Left lung (tissue), 4 donors: ENCODE measurements at regions not wholly inside any gene's neighbourhood (a gene's known extent, or its start where the extent isn't known, plus 50 kb on each side); places are given as distances from the start of the nearest gene placed in this dataset.
"Not testable (repeated sequence)": the region's sequence is repeated elsewhere in the genome, so short reads cannot be mapped to it uniquely, and the experiment has no call there.

ENCODE experiments used
- ATAC-seq: fragments of 200-7000 bp; cut with Tn5 transposase; one replicate; pipeline ENCODE4 v1.9.1; 2020; ENCODE audit warnings: moderate library complexity
- DNase-seq, 4 donors: peaks; one replicate each; pipeline ENCODE4 v3.0.0-alpha.2; 2013 to 2020
- H3K27ac ChIP-seq, 2 donors: fragments of 200-600 bp; sonication (generic) in 1 of 2; one replicate each; pipeline versions ENCODE4 v1.5.0 to v1.8.0; 2020 to 2021
- H3K27me3 ChIP-seq, 2 donors: fragments of 200-600 bp; sonication (generic) in 1 of 2; one replicate each; pipeline versions ENCODE4 v1.5.0 to v1.8.0; 2020 to 2021
- H3K36me3 ChIP-seq, 2 donors: fragments of 200-600 bp; sonication (generic) in 1 of 2; one replicate each; pipeline versions ENCODE4 v1.5.0 to v1.8.0; 2020 to 2021
- H3K4me1 ChIP-seq, 2 donors: fragments of 200-600 bp; one replicate each; pipeline ENCODE4 v1.8.0; 2021
- H3K4me3 ChIP-seq, 2 donors: fragments of 200-600 bp; sonication (generic) in 1 of 2; one replicate each; pipeline versions ENCODE4 v1.5.0 to v1.8.0; 2020 to 2021; ENCODE audit warnings: mild to moderate bottlenecking in 1 of 2
- H3K9me3 ChIP-seq, 2 donors: fragments of 200-600 bp; sonication (generic) in 1 of 2; one replicate each; pipeline versions ENCODE4 v1.5.0 to v1.8.0; 2020 to 2021
- CTCF ChIP-seq, 2 donors: fragments of 200-600 bp; sonication (generic) in 1 of 2; IDR thresholded peaks; one replicate each; pipeline versions ENCODE4 v1.5.0 to v1.8.0; 2021; ENCODE audit warnings: antibody characterized with exemption in 2 of 2
- intact Hi-C, 2 donors: fragments of 100-400 bp; cut with DNase I; formaldehyde crosslinking; loops; one replicate each; pipeline versions ENCODE4 v1.11.2 to v1.14.2; 2022
- donor health status: DM: no; HTN: yes; CAD: no.
- donor health status: DM: no; HTN: no; CAD: no.

- Histone ChIP-seq H3K27me3 (no peaks in the 10 kb centered on the region), H3K9me3 (no peaks in the 10 kb centered on the region), H3K4me3 (no peak overlapping the region), H3K27ac (no peak overlapping the region), H3K36me3 (no peaks in the 10 kb centered on the region), H3K4me1 (no peaks in the 10 kb centered on the region)
- no peak for DNase-seq
- intact Hi-C loops = no loop called here
- ATAC-seq = no peak
- TF ChIP-seq CTCF (IDR thresholded peaks at IDR 0.05) = no peak
These were observed 136.9 kb upstream of the HNRNPU start for GRCh38 chr1:245001252-245001651.

- intact Hi-C loops = no loop called here
- DNase-seq = no peak
- Histone ChIP-seq H3K9me3 (no peaks in the 10 kb centered on the region), H3K36me3 (no peaks in the 10 kb centered on the region), H3K4me1 (no peaks in the 10 kb centered on the region), H3K4me3 (no peak overlapping the region), H3K27me3 (no peaks in the 10 kb centered on the region), H3K27ac (no peak overlapping the region)
- no peak for ATAC-seq
- no peak for TF ChIP-seq CTCF (IDR thresholded peaks at IDR 0.05)
These were observed 136.5 kb upstream of the HNRNPU start for GRCh38 chr1:245000872-245001188.

GRCh38 chr1:244999644-245000043, 135.3 kb upstream of the HNRNPU start:
- H3K9me3 ChIP-seq, H3K27me3 ChIP-seq, H3K27ac ChIP-seq, DNase-seq, H3K4me1 ChIP-seq, ATAC-seq, H3K4me3 ChIP-seq, H3K36me3 ChIP-seq, intact Hi-C loops: not testable (repeated sequence)

GRCh38 chr1:244998717-244999346, 134.5 kb upstream of the HNRNPU start:
- ATAC-seq (no peak), DNase-seq (no peak)
- no peaks in the 10 kb centered on the region for H3K9me3 ChIP-seq
- intact Hi-C loops = no loop called here
- no peaks in the 10 kb centered on the region for H3K4me1 ChIP-seq
- no peak for TF ChIP-seq CTCF (IDR thresholded peaks at IDR 0.05)
- H3K27me3 ChIP-seq = no peaks in the 10 kb centered on the region
- no peaks in the 10 kb centered on the region for H3K36me3 ChIP-seq
- no peak overlapping the region for H3K4me3 ChIP-seq
- H3K27ac ChIP-seq = no peak overlapping the region

DNA sequence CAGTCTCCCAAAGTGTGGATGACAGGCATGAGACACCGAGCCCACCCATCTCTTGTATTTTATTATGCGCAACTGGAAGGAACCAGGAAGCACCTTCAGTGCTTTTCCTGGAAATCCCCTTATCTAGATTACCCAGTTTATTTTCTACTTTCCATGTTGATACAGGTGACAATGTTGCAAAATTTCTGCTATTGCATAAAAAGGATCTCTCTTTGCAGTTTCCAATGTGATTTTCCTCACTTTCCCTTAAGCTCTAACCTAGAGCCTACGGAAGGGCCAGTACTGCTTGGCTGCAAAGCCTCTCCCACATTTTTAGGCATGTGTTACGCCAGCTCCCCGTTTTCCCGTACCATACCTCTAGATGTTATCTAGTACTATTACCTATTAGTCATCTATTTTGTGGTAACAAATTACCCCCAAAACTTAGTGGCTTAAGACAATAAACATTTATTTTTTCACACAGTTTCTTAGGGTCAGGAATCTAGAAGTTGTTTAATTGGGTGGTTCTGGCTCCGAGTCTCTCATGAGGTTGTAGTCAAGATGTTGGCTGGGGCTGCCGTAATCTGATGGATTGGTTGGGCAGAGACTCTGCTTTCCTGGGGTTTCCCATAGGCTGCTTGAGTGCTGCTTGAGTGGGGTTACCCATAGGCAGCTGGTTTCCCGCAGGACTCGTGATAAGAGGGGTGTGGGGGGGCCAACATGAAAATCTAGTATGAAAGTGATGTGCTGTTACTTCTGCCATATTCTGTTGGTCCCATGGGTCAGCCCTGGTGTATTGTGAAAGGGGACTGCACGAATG, 131.5 kb upstream of the HNRNPU start:
- Histone ChIP-seq H3K36me3 (no peaks in the 10 kb centered on the region), H3K9me3 (peaks cover 0 to 3% of the 10 kb centered on the region in 2 donors), H3K27me3 (no peaks in the 10 kb centered on the region), H3K4me3 (no peak overlapping the region), H3K27ac (no peak overlapping the region), H3K4me1 (no peaks in the 10 kb centered on the region)
- DNase-seq = no peak
- peak; percentile 56 for ATAC-seq
- TF ChIP-seq CTCF (IDR thresholded peaks at IDR 0.05) = no peak
- intact Hi-C loops = no loop called here
